Stimulated activated CD4-positive, alpha-beta T cell treated with anti-CD3 and anti-CD28 coated beads, Interleukin-4, amount 100 ng/mL, for 48 hours (primary cell): ENCODE measurements at regions not wholly inside any gene's neighbourhood (a gene's known extent, or its start where the extent isn't known, plus 50 kb on each side); places are given as distances from the start of the nearest gene placed in this dataset.
"Not testable (repeated sequence)": the region's sequence is repeated elsewhere in the genome, so short reads cannot be mapped to it uniquely, and the experiment has no call there.

Source experiments
- DNase-seq, 2 donors: peaks; one replicate each; pipeline ENCODE4 v3.0.0-alpha.2; 2020; ENCODE audit warnings: low read depth in 2 of 2

DNA sequence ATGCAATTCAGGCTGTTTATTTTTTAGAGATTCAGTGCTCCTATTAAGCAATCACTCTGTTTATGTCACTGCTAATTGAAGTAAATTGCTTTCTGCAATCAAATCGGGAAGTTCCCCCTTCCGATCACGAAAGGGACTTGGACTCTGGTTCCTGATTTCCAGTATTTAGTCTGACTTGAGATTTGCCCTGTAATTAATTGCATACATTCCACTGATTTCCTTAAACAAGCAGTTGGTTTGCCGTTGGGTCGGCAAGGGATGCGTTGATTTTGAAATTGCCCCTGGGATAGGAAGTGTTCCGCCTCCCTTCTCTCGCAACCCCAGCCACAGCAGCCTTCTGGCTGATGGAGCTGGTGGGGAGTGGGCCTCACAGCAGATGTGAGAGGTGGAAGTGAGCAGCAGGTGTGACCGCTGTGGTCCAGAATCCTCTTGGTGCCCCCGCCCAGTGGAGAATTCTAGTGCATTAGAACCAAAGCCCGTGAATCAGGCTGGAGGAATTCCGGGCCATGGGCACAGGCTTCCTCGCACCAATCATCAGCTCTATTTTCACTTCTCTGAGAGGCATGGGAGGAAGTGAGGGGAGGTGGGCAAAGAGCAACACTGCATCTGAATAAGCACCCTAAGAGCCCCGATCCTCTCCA lies 102.5 kb downstream of the SPRY4 start:
- no peak for DNase-seq

GRCh38 chr5:142221091-142221860 lies 103.5 kb downstream of the SPRY4 start:
- no peak for DNase-seq

GRCh38 chr5:142219146-142219545 lies 105.7 kb downstream of the SPRY4 start:
- DNase-seq, result no peak

GRCh38 chr5:142216931-142217330 lies 107.9 kb downstream of the SPRY4 start:
- DNase-seq, result no peak

GRCh38 chr5:142215915-142216681 lies 107.5 kb downstream of the NDFIP1 start:
- no peak for DNase-seq

- no peak for DNase-seq
These were observed 104.5 kb downstream of the NDFIP1 start for GRCh38 chr5:142213077-142213476.

DNA sequence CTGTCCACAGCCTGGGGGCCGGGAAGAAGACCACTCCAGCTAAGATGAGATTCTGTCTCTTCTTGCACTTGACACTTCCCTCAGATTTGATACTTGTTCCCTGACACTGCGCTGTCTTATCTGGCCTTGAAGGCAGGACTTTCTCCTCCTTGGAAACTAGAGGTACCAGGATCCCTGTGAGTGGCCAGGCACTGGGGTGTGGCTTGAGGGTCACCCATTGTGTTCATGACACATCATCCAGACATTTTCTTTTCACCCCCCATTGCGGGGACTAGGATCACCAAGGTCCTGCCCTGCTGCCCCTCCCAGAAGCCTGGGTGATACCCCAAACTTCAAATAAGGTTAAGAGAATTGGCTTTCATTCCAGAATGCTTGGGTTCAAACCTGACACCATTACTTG lies 103.3 kb downstream of the NDFIP1 start:
- DNase-seq, result no peak

DNA sequence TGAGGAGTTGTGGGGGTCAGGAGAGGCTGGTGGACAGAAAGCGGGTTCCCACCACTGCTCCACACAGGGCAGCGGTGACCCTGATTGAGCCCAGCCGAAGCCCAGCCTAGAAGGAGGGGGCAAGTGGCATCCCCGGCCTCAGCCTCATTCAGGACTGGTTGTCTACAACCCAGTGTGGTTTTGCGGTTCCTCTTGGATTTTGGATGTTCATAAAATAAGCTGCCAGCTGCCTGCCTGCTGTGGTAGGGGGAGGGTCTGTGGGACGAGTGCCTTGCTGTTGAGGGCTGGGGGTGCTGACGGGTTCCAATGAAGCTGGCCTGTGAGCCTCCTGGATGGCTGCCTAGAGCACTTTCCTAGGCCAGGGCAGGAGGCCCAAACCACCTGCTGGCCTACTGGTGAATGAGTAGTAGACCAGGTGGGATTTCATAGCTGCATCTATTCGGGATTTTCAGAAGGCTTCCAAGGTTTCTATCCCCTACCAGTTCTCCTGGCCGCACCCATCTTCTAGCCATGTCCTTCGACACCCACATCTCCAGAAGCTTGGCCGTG lies 102.4 kb downstream of the NDFIP1 start:
- no peak for DNase-seq

GRCh38 chr5:142210011-142210410 lies 101.4 kb downstream of the NDFIP1 start:
- DNase-seq, result no peak

DNA sequence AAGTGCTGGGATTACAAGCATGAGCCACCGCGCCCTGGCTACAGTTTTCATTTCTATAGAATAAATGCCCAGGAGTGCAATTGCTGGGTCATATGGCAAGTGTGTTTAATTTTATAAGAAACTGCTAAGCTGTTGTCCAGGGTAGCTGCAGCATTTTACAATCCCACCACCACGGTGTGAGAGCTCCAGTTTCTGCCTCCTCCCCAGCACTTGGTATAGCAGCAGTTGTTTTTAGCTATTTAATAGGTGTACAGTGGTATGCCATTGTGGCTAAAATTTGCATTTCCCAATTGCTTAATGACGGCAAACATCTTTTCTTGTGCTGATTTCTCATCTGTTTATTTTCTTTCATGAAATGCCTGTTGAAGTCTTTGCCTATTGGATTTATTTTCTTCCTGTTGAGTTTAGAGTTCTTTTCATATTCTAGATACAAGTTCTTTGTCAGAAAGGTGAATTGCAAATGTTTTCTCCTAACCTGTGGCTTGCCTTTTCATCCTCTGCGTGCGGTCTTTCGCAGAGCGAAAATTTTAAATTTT lies 100.3 kb downstream of the NDFIP1 start:
- no peak for DNase-seq

- DNase-seq, result not testable (repeated sequence)
These were observed 99.7 kb downstream of the NDFIP1 start for GRCh38 chr5:142208244-142208643.

DNA sequence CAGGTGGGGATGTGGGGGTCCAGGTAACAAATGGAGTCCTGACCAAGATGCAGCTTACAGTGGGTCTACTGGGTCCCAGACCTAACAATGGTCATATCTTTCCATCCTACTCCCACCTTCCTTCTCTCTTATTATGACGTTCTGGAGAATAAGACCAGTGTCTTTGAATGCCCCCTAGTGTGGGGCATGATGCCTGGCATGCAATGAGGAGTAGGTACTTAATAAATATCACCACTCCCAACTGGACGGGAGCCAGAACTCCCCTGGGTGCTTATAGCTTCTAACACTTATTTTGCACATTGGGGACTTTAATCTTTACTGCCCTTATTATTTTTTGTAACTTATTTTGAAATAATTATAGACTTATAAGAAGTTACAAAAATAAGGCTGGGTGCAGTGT lies 98.2 kb downstream of the NDFIP1 start:
- no peak for DNase-seq

GRCh38 chr5:142204219-142204618 lies 95.6 kb downstream of the NDFIP1 start:
- no peak for DNase-seq
